Limb (tissue), 2 donors: ENCODE measurements at regions not wholly inside any gene's neighbourhood (a gene's known extent, or its start where the extent isn't known, plus 50 kb on each side); places are given as distances from the start of the nearest gene placed in this dataset.
"Not testable (repeated sequence)": the region's sequence is repeated elsewhere in the genome, so short reads cannot be mapped to it uniquely, and the experiment has no call there.

Experiments used
- DNase-seq, 2 donors: peaks; one replicate each; pipeline ENCODE4 v3.0.0-alpha.2; 2016; ENCODE audit errors: extremely low spot score in 2 of 2

DNA sequence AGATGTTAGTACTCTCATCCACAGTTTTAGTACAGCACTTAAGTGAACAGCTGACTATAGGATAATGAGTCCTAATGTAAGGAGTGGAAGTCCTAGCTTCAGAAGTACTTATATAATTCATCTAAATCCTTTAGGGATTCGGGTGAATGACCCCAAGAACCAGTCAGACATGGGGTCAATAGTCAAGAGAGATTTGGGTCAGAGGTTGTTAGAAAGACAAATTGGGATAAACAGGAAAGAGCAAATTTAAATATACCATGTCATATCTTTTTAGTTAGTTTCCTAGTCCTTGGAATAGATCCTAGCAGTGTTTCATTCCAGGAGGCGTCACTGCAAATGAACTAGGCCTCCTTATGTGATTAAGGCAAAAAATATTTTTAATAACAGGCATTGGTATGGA is 370.8 kb upstream of the NPAP1 start:
- not testable (repeated sequence) for DNase-seq

DNA sequence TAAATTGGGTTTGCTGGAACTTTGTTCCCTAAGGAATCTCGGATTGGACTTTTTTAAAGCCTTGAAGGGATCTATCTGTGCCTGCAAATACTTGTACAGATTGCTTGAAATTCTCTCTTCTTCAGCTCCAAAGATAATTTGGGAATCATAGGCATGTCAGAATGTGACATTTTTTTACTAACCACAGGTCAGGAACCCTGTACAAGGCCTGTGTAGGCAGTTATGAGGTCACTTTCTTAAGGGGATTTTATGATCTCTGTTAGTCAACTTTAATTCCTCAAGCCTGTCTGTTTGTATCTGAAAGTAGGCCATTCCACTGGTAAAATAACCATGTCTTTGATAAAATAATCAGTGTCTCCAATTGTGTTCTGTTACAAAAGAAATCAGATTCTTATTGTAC is 369.9 kb upstream of the NPAP1 start:
- not testable (repeated sequence) for DNase-seq

DNA sequence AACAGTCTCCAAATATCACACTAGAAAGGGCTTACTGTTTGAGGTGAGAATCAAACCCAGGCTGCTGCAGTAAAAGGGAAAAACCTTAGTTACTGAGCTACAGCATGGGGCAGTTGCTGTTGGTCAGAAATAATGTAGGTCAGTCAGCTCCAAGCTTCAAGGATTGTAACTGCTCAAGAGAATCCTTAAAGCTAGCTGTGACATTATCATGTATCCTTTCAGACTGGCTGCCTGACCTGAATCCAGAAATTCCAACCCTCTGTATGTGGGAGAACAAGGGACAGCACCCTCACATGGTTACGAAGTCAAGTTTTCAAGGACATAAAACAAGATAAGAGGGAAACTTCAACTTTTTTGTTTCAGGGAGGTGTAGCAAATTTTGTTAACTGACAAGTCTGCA is 365.9 kb upstream of the NPAP1 start:
- not testable (repeated sequence) for DNase-seq

DNA sequence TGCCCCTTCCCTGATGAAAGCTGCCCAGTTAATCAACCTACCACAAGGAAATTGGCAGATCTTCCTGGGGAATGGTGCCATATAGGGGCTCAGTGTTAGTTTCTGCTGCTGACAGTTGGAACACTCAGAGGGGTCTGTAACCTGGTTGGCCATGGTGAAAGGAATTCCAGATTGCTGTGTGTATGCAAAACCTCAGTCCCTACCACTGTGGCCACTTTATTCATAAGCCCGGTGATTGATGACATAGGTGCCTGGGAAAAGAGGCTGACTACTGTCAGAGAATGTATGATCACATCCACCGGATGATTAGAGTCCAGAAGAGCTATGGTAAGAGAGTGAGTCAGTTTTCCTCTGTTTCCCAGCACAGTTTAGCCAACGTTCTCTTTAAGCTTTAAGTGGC is 363.9 kb upstream of the NPAP1 start:
- DNase-seq, result not testable (repeated sequence)

- DNase-seq, result not testable (repeated sequence)
Observed at GRCh38 chr15:24316326-24316725, 359.2 kb upstream of the NPAP1 start.

GRCh38 chr15:24318981-24319380 is 356.6 kb upstream of the NPAP1 start:
- DNase-seq, result no peak

GRCh38 chr15:24324096-24324495 is 351.5 kb upstream of the NPAP1 start:
- not testable (repeated sequence) for DNase-seq

- peak; percentile 23 to 32 for DNase-seq
Observed at GRCh38 chr15:24326513-24326912, 349.1 kb upstream of the NPAP1 start.

DNA sequence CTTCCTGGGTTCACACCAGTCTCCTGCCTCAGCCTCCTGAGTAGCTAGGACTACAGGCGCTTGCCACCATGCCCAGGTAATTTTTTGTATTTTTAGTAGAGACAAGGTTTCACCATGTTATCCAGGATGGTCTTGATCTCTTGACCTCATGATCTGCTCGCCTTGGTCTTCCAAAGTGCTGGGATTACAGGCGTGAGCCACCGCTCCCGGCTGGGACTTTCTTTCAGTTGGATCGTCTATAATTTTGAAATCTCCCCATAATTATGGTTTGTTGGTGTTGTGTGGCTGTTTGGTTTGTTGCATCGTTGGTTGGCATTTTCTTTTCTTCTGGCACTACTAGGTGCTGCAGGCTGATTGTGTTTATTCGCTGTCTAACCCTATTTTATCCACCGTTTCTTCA is 343.6 kb upstream of the NPAP1 start:
- not testable (repeated sequence) for DNase-seq

GRCh38 chr15:24341876-24342275 is 333.7 kb upstream of the NPAP1 start:
- DNase-seq, result not testable (repeated sequence)

DNA sequence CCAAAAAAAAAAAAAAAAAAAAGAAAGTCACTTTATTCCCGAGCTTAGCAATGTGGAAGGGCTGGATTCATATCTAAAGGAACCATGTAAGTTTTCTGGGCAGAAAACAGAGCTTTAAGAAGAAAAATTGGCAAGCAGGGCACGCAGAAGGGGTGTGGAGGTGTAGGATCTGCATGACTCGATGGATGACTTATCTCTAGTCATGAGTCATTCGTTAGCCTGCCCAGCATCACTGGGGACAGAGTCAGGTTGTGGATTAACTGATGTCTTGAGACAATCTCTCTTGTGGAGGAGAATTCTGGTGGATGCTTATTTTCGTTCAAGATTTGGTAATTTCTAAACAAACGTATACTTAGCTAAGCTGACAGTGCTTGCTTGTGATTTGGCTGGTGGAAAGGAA is 322.8 kb upstream of the NPAP1 start:
- DNase-seq, result not testable (repeated sequence)

- not testable (repeated sequence) for DNase-seq
Observed at GRCh38 chr15:24381103-24381502, 294.5 kb upstream of the NPAP1 start.

DNA sequence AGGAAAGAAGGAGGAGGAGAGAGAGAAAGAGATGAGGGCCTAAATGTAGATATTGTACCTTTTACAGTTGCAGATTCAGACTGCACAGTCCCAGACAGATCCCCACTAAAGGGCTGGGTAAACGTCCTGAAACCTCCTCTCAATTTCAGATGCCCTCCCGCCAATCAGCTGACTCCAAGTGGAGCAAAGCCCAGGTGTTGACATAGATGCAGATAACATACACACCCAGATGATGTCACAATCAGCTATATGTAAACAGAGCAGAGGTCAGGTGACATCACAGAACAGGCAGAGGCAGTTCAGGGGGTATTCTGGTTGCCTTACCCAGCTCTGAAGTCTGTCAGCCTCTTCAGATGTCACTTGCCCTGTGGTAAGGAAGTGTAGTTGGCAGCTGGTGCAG is 290.3 kb upstream of the NPAP1 start:
- DNase-seq, result not testable (repeated sequence)

DNA sequence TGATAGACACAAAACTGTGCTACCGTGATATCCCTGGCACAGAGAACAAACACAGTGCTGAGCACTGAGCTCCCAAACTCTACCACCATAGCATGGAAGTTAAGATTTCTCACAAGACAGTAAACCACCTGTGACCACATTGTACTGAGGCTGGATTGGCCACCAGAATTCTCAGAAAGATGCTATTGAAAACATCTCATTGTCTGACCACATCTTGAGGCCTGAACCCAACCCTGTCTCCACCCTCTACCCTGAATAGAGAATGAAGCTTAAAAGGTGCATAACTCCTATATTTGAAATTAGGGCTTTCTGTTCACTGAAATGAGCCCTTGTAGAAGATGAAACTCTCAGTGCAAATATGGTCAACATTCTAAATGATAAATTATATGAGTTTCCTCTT is 281.3 kb upstream of the NPAP1 start:
- no peak for DNase-seq

DNA sequence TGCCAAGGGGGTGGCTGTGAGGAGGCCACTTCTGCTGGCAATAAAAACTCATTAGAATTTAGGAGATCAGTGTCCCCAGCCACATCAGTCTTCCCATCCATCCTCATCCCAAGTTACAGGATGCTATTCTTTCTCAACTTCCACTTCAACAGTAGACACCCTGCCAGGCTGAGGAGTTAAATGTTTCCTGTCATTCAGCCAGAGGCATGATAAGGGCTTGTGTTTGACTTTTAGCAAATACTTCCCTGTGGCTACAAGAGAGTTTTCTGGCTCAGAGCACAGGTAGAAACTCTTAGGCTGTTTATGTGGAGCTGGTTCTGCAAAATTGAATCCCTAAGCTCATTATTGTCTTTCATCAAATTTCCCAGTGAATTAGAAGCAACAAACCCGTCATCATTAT is 262.9 kb upstream of the NPAP1 start:
- DNase-seq, result not testable (repeated sequence)

GRCh38 chr15:24426286-24427054 is 249.1 kb upstream of the NPAP1 start:
- DNase-seq, result not testable (repeated sequence)

- peak in 1 of 2 donors; percentile 41 for DNase-seq
Observed at GRCh38 chr15:24427055-24427400, 248.5 kb upstream of the NPAP1 start.

- DNase-seq, result not testable (repeated sequence)
Observed at GRCh38 chr15:24435075-24435820, 240.3 kb upstream of the NPAP1 start.

DNA sequence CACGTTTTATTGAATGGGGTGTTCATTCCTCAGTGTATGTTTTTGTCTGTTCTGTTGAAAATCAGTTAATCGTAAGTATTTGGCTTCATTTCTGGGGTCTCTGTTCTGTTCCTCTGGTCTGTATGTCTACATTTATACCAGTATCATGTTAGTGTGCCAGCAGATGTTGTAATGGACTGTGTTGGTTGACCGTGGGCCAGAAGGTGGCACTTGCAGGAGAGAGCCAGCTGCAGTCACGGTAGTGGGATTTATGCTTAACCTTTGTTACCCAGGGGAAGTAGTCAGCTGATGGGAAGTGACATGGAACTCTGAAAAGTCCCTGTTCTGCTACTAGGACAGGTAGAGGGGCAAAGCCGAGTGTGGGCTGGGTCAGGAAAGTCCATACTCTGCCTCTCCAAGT is 238.3 kb upstream of the NPAP1 start:
- DNase-seq, result not testable (repeated sequence)

DNA sequence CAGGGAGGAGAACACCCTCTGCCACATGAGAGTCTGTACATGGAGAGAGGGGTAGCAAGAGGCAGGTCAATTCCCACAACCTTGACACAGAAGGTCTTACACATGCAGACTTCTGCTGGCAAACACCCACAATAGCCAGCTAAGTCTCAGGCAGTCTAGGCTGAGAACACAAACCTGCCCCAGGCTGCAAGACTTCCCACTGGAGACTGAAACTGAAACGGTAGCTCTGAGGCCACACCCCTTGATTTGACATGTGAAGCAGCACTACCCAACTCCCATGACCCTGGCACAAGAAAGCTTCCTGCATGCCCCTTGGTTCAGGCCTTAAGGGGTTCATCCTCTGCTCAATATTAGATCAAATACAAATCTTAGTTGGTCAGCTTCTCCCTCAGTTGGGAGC is 237.8 kb upstream of the NPAP1 start:
- not testable (repeated sequence) for DNase-seq

DNA sequence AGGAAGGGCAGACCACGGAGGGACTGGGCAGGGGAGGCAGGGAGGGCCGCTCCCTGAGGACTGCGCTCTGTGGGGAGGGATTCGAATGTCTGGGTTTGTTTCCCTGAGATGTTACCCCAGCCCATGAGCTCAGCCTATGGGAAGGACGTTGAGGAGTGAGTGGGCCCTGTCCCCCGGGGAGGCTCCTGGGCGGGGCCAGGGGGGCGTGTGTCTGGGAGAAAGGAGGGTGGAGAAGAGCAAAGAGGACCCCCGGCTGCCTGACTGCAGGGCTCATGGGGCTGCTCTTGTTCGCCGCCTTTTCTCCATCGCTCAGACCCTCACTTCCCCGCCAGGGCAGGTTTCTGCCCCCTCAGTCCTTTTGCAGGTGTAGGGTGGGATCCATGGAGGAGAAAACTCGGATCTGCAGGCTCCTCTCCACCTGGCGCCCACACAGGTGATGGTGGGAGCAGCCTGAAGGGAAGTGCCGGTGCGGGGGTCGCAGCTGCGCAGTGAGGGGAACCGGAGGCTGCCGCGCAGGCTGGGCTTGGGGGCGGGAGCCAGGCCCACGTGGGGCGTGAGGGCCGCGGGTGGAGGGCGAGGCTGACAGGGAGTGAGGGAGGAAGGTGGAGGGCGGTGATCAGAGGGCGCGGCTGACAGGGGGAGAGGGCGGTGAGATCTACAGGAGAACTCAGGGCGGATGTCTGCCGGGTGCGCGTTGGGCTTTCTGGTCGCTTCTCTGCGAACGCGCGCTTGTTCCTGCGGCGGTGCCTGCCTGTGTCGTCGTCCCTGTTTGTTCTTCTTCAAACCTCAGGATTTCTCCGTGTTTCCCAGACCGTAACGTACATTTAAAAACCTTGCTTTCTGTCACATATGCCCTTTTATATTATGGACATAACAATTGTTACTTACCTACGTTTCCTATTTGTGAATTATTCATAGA is 198.2 kb upstream of the NPAP1 start:
- DNase-seq, result peak in 1 of 2 donors; percentile 32
